OCI-LY1 (cell line): ENCODE measurements at regions not wholly inside any gene's neighbourhood (a gene's known extent, or its start where the extent isn't known, plus 50 kb on each side); places are given as distances from the start of the nearest gene placed in this dataset.

ENCODE experiments used
- H2AFZ ChIP-seq: fragments of 200-600 bp; sonication (generic), shearing (Covaris generic); 2 replicates; pipeline ENCODE4 v1.6.0; 2014; ENCODE audit warnings: antibody characterized with exemption, mild to moderate bottlenecking, low read length
- H3F3A ChIP-seq: fragments of 200-600 bp; sonication (generic), shearing (Covaris generic); 2 replicates; pipeline ENCODE4 v1.6.0; 2014; ENCODE audit warnings: mild to moderate bottlenecking, antibody characterized with exemption, low read length, moderate library complexity; ENCODE audit not compliant: insufficient read depth
- H3K27ac ChIP-seq: fragments of 200-600 bp; sonication (generic); 2 replicates; pipeline ENCODE4 v1.5.1; 2014; ENCODE audit warnings: low read length, mixed run types, mild to moderate bottlenecking, low read depth; ENCODE audit not compliant: poor library complexity, severe bottlenecking
- H3K27me3 ChIP-seq: fragments of 200-600 bp; sonication (generic); 2 replicates; pipeline ENCODE4 v1.6.0; 2014; ENCODE audit warnings: antibody characterized with exemption, mild to moderate bottlenecking, low read length, moderate library complexity; ENCODE audit not compliant: insufficient read depth
- H3K36me3 ChIP-seq: fragments of 200-600 bp; sonication (generic); 2 replicates; pipeline ENCODE4 v1.6.1; 2014; ENCODE audit warnings: mild to moderate bottlenecking, antibody characterized with exemption, low read length, moderate library complexity, mixed read lengths; ENCODE audit not compliant: insufficient read depth
- H3K4me1 ChIP-seq: fragments of 200-600 bp; sonication (generic); 2 replicates; pipeline ENCODE4 v1.5.1; 2014; ENCODE audit warnings: mild to moderate bottlenecking, low read length, moderate library complexity; ENCODE audit not compliant: insufficient read depth, severe bottlenecking
- H3K4me2 ChIP-seq: fragments of 200-600 bp; sonication (generic), shearing (Covaris generic); 2 replicates; pipeline ENCODE4 v1.6.1; 2014; ENCODE audit warnings: low read length
- H3K4me3 ChIP-seq: fragments of 200-600 bp; sonication (generic); 2 replicates; pipeline ENCODE4 v1.5.1; 2014; ENCODE audit warnings: low read length, low read depth, mild to moderate bottlenecking, mixed read lengths; ENCODE audit not compliant: poor library complexity, severe bottlenecking
- H3K79me2 ChIP-seq: fragments of 200-600 bp; shearing (Covaris generic); 2 replicates; pipeline ENCODE4 v1.6.1; 2016; ENCODE audit warnings: mixed run types, low read length, mixed read lengths; ENCODE audit not compliant: insufficient read depth
- H3K9ac ChIP-seq: fragments of 200-600 bp; sonication (generic), shearing (Covaris generic); 2 replicates; pipeline ENCODE4 v1.6.1; 2014; ENCODE audit warnings: mild to moderate bottlenecking, low read length, mixed read lengths
- H3K9me2 ChIP-seq: fragments of 200-600 bp; sonication (generic), shearing (Covaris generic); 2 replicates; pipeline ENCODE4 v1.6.1; 2014; ENCODE audit warnings: low read depth, mild to moderate bottlenecking, low read length, mixed read lengths
- H3K9me3 ChIP-seq: fragments of 200-600 bp; shearing (Covaris generic); 2 replicates; pipeline ENCODE4 v1.6.1; 2014; ENCODE audit warnings: low read length, mixed read lengths
- H4K20me1 ChIP-seq: fragments of 200-600 bp; sonication (generic), shearing (Covaris generic); 2 replicates; pipeline ENCODE4 v1.6.0; 2016; ENCODE audit warnings: mild to moderate bottlenecking, low read length; ENCODE audit not compliant: insufficient read depth
- CTCF ChIP-seq: fragments of 200-600 bp; sonication (generic), shearing (Covaris generic); IDR thresholded peaks from 2 replicates; pipeline ENCODE4 v1.5.1; 2017; ENCODE audit warnings: mild to moderate bottlenecking, antibody characterized with exemption, low read length, moderate library complexity, mixed read lengths
- EZH2 ChIP-seq: fragments of 200-600 bp; sonication (generic), shearing (Covaris generic); IDR thresholded peaks from 2 replicates; pipeline ENCODE4 v1.8.0; 2017; ENCODE audit warnings: borderline replicate concordance, mixed run types, mild to moderate bottlenecking, antibody characterized with exemption, low read length, moderate library complexity, mixed read lengths

GRCh38 chr6:10190042-10190441 is 224.8 kb downstream of the TFAP2A start:
- no peak overlapping the region for H3K4me2 ChIP-seq
- no peak overlapping the region for H2AFZ ChIP-seq
- H3K79me2 ChIP-seq = no peaks in the 10 kb centered on the region
- H4K20me1 ChIP-seq = no peaks in the 10 kb centered on the region
- no peaks in the 10 kb centered on the region for H3F3A ChIP-seq
- no peaks in the 10 kb centered on the region for H3K9me3 ChIP-seq
- no peaks in the 10 kb centered on the region for H3K9me2 ChIP-seq
- no peak overlapping the region for H3K9ac ChIP-seq
- H3K4me3 ChIP-seq = no peak overlapping the region
- no peaks in the 10 kb centered on the region for H3K27me3 ChIP-seq
- H3K27ac ChIP-seq = no peak overlapping the region
- H3K36me3 ChIP-seq = no peaks in the 10 kb centered on the region
- H3K4me1 ChIP-seq = no peaks in the 10 kb centered on the region
- TF ChIP-seq EZH2 (no peak), CTCF (no peak)

DNA sequence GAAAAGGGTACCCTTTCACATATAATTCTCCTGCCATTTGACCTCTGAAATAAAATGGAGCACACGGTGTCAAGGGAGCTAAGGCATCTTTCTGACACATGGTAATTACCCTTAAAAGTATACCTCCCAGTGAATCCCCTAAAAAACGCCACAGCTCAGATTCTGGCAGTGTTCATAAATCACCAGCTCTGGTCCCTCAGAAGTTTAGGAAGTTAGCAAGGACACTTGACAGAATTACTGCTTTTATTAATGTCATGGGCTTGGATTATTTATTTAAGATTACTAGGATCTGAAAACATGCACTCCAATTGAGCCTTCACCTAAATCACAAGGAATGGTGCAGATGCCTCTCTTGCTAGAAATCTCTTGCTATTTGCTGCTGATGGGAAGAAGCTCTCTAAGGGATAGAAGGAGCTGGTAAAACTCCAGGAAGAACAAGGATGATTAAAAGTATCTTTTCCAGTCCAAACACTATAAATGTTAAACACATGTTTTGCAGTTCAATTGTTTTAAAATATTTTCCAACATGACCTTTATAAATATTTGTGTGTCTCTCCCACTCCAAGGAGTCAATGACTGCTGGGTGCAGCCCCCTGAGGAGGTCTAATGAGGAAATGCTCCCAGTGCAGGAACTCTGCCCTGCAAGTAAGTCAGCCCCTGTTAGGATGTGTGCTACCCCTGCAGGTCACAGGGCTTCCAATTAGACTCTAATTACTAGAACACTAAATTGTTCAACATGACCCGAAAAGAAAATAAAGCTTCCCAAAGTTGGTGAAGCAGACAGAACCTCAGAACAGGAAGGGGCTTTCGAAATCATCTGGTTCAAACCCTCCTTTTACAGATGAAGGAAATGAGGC is 230.3 kb downstream of the TFAP2A start:
- H3K4me2 ChIP-seq = no peak overlapping the region
- no peaks in the 10 kb centered on the region for H4K20me1 ChIP-seq
- H3K27ac ChIP-seq = no peak overlapping the region
- no peaks in the 10 kb centered on the region for H3K36me3 ChIP-seq
- H3K27me3 ChIP-seq = no peaks in the 10 kb centered on the region
- H2AFZ ChIP-seq = no peak overlapping the region
- no peaks in the 10 kb centered on the region for H3K9me3 ChIP-seq
- H3K9me2 ChIP-seq = no peaks in the 10 kb centered on the region
- H3K79me2 ChIP-seq = no peaks in the 10 kb centered on the region
- H3K9ac ChIP-seq = no peak overlapping the region
- no peaks in the 10 kb centered on the region for H3F3A ChIP-seq
- no peak for TF ChIP-seq CTCF
- no peak for TF ChIP-seq EZH2
- H3K4me1 ChIP-seq = no peaks in the 10 kb centered on the region
- H3K4me3 ChIP-seq = no peak overlapping the region

GRCh38 chr6:10180138-10181074 is 234.5 kb downstream of the TFAP2A start:
- H3K9me3 ChIP-seq = no peaks in the 10 kb centered on the region
- H4K20me1 ChIP-seq = no peaks in the 10 kb centered on the region
- H2AFZ ChIP-seq = no peak overlapping the region
- no peaks in the 10 kb centered on the region for H3F3A ChIP-seq
- no peaks in the 10 kb centered on the region for H3K27me3 ChIP-seq
- TF ChIP-seq CTCF (no peak), EZH2 (no peak)
- H3K79me2 ChIP-seq = no peaks in the 10 kb centered on the region
- no peak overlapping the region for H3K4me3 ChIP-seq
- no peaks in the 10 kb centered on the region for H3K36me3 ChIP-seq
- H3K27ac ChIP-seq = no peak overlapping the region
- H3K4me1 ChIP-seq = no peaks in the 10 kb centered on the region
- H3K4me2 ChIP-seq = no peak overlapping the region
- H3K9ac ChIP-seq = no peak overlapping the region
- no peaks in the 10 kb centered on the region for H3K9me2 ChIP-seq
